ENCODE measurements at regions not wholly inside any gene's neighbourhood (a gene's known extent, or its start where the extent isn't known, plus 50 kb on each side); places are given as distances from the start of the nearest gene placed in this dataset.

- DNase-seq, result no peak
Observed at GRCh38 chr1:82318265-82318664, 517.5 kb downstream of the ADGRL2 start.

- DNase-seq, result no peak
Observed at GRCh38 chr1:82317671-82318070, 516.9 kb downstream of the ADGRL2 start.

- DNase-seq, result no peak
Observed at GRCh38 chr1:82299656-82300055, 498.9 kb downstream of the ADGRL2 start.

GRCh38 chr1:82299056-82299455, 498.3 kb downstream of the ADGRL2 start:
- no peak for DNase-seq

- no peak for DNase-seq
Observed at GRCh38 chr1:82297139-82297896, 496.6 kb downstream of the ADGRL2 start.

- DNase-seq, result no peak
Observed at GRCh38 chr1:82287556-82287955, 486.8 kb downstream of the ADGRL2 start.

- DNase-seq, result no peak
Observed at GRCh38 chr1:82284213-82284612, 483.5 kb downstream of the ADGRL2 start.

- DNase-seq, result no peak
Observed at GRCh38 chr1:82279241-82279640, 478.5 kb downstream of the ADGRL2 start.

- DNase-seq, result no peak
Observed at GRCh38 chr1:82273816-82274215, 473.1 kb downstream of the ADGRL2 start.

GRCh38 chr1:82269431-82269830, 468.7 kb downstream of the ADGRL2 start:
- DNase-seq, result no peak

- DNase-seq, result no peak
Observed at GRCh38 chr1:82268826-82269225, 468.1 kb downstream of the ADGRL2 start.

GRCh38 chr1:82266351-82266750, 465.6 kb downstream of the ADGRL2 start:
- DNase-seq, result no peak

- DNase-seq, result no peak
Observed at GRCh38 chr1:82265436-82265835, 464.7 kb downstream of the ADGRL2 start.

- DNase-seq, result no peak
Observed at GRCh38 chr1:82264802-82265201, 464.1 kb downstream of the ADGRL2 start.

- DNase-seq, result no peak
Observed at GRCh38 chr1:82263396-82263795, 462.7 kb downstream of the ADGRL2 start.

- DNase-seq, result no peak
Observed at GRCh38 chr1:82260666-82261065, 459.9 kb downstream of the ADGRL2 start.

- DNase-seq, result no peak
Observed at GRCh38 chr1:82260051-82260450, 459.3 kb downstream of the ADGRL2 start.

GRCh38 chr1:82258887-82259286, 458.2 kb downstream of the ADGRL2 start:
- no peak for DNase-seq

- DNase-seq, result no peak
Observed at GRCh38 chr1:82246050-82246449, 445.3 kb downstream of the ADGRL2 start.

- DNase-seq, result no peak
Observed at GRCh38 chr1:82245345-82246014, 444.7 kb downstream of the ADGRL2 start.

- DNase-seq, result no peak
Observed at GRCh38 chr1:82240571-82240970, 439.8 kb downstream of the ADGRL2 start.

- DNase-seq, result no peak
Observed at GRCh38 chr1:82230667-82231066, 429.9 kb downstream of the ADGRL2 start.

- no peak for DNase-seq
Observed at GRCh38 chr1:82227306-82228095, 426.8 kb downstream of the ADGRL2 start.

- no peak for DNase-seq
Observed at GRCh38 chr1:82226186-82226505, 425.4 kb downstream of the ADGRL2 start.
